ENCODE measurements at regions not wholly inside any gene's neighbourhood (a gene's known extent, or its start where the extent isn't known, plus 50 kb on each side); places are given as distances from the start of the nearest gene placed in this dataset.
"Not testable (repeated sequence)": the region's sequence is repeated elsewhere in the genome, so short reads cannot be mapped to it uniquely, and the experiment has no call there.

DNA sequence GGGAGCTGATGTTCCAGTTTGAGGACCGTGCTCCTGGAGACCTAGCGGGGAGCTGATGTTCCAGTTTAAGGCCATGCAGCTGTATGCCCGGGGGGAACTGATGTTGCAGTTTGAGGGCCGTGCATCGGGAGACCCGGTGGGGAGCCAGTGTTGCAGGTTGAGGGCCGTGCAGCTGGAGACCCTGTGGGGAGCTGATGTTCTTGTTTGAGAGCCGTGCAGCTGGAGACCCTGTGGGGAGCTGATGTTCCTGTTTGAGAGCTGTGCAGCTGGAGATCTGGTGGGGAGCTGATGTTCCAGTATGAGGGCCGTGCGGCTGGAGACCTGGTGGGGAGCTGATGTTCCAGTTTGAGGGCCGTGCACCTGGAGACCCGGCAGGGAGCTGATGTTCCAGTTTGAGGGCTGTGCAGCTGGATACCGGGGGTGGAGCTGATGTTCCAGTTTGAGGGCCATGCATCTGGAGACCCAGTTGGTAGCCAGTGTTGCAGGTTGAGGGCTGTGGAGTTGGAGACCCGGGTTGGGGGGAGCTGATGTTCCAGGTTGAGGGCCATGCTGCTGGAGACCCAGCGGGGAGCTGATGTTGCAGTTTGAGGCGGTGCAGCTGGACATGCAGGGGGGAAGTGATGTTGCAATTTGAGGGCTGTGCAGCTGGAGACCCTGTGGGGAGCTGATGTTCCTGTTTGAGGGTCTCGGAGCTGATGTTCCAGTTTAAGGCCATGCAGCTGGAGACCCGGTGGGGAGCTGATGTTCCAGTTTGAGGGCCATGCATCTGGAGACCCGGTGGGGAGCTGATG lies 64.4 kb upstream of the APOD start:
- TF ChIP-seq, protein P1, sequence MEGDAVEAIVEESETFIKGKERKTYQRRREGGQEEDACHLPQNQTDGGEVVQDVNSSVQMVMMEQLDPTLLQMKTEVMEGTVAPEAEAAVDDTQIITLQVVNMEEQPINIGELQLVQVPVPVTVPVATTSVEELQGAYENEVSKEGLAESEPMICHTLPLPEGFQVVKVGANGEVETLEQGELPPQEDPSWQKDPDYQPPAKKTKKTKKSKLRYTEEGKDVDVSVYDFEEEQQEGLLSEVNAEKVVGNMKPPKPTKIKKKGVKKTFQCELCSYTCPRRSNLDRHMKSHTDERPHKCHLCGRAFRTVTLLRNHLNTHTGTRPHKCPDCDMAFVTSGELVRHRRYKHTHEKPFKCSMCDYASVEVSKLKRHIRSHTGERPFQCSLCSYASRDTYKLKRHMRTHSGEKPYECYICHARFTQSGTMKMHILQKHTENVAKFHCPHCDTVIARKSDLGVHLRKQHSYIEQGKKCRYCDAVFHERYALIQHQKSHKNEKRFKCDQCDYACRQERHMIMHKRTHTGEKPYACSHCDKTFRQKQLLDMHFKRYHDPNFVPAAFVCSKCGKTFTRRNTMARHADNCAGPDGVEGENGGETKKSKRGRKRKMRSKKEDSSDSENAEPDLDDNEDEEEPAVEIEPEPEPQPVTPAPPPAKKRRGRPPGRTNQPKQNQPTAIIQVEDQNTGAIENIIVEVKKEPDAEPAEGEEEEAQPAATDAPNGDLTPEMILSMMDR (IDR thresholded peaks at IDR 0.05) = not testable (repeated sequence)
- not testable (repeated sequence) for TF ChIP-seq POLR2A (IDR thresholded peaks at IDR 0.05)
